Transverse colon (tissue), 4 donors: ENCODE measurements at regions not wholly inside any gene's neighbourhood (a gene's known extent, or its start where the extent isn't known, plus 50 kb on each side); places are given as distances from the start of the nearest gene placed in this dataset.
"Not testable (repeated sequence)": the region's sequence is repeated elsewhere in the genome, so short reads cannot be mapped to it uniquely, and the experiment has no call there.

ENCODE experiments used
- DNase-seq: peaks from one replicate; pipeline ENCODE4 v3.0.0-alpha.2; 2019
- H3K27ac ChIP-seq, 4 donors: fragments of 200-600 bp; sonication (generic); 2 replicates each; pipeline ENCODE4 v1.5.1; 2016 to 2018; ENCODE audit warnings: inconsistent platforms in 4 of 4
- H3K27me3 ChIP-seq: fragments of 200-600 bp; sonication (generic); 2 replicates; pipeline ENCODE4 v1.5.1; 2017; ENCODE audit warnings: inconsistent platforms
- H3K36me3 ChIP-seq, 4 donors: fragments of 200-600 bp; sonication (generic); 2 replicates each; pipeline ENCODE4 v1.5.1; 2017 to 2019; ENCODE audit warnings: inconsistent platforms in 4 of 4
- H3K4me1 ChIP-seq, 4 donors: fragments of 200-600 bp; sonication (generic); 2 replicates each; pipeline ENCODE4 v1.5.1; 2017 to 2020; ENCODE audit warnings: inconsistent platforms in 4 of 4
- H3K4me3 ChIP-seq, 4 donors: fragments of 200-600 bp; sonication (generic); 1 replicate in 1 of 4; 2 replicates in 3 of 4; pipeline versions ENCODE4 v1.5.1 to v1.6.1; 2017 to 2019; ENCODE audit warnings: inconsistent platforms in 4 of 4
- H3K9me3 ChIP-seq, 2 donors: fragments of 200-600 bp; sonication (generic); 2 replicates each; pipeline ENCODE4 v1.5.1; 2017 to 2019; ENCODE audit warnings: inconsistent platforms in 2 of 2
- CTCF ChIP-seq, 5 experiments: fragments of 200-600 bp in 3 of 5; fragments of 450-650 bp in 2 of 5; sonication (generic) in 3 of 5; IDR thresholded peaks; 1 replicate in 2 of 5; 2 replicates in 3 of 5; pipeline ENCODE4 v1.5.1; 2016 to 2017; ENCODE audit warnings: antibody characterized with exemption in 5 of 5, inconsistent platforms in 3 of 5, mild to moderate bottlenecking in 2 of 5, moderate library complexity in 1 of 5
- EP300 ChIP-seq: sonication (generic); formaldehyde crosslinking; IDR thresholded peaks from one replicate; pipeline ENCODE4 v1.6.1; 2017; ENCODE audit warnings: antibody characterized with exemption, low read depth
- POLR2A ChIP-seq: fragments of 450-650 bp; IDR thresholded peaks from one replicate; pipeline ENCODE4 v1.6.1; 2016; ENCODE audit warnings: antibody characterized with exemption, mild to moderate bottlenecking, moderate library complexity
- POLR2AphosphoS5 ChIP-seq, 3 donors: sonication (generic); formaldehyde crosslinking; IDR thresholded peaks; one replicate each; pipeline ENCODE4 v1.6.1; 2016; ENCODE audit warnings: antibody characterized with exemption in 3 of 3
- WGBS, 2 donors: methylation state at CpG; one replicate each; pipeline ENCODE4 v1.1.5; 2018; ENCODE audit warnings: low coverage in 1 of 2; 5-methylcytosine and 5-hydroxymethylcytosine counted together
- in situ Hi-C, 4 donors: fragments of 200-750 bp; cut with MboI; loops; one replicate each; pipeline versions ENCODE4 v1.15.0 to v1.15.1; 2017; ENCODE audit warnings: low sequenced_read_pairs in 3 of 4, low pct_ligation_motif_present in 1 of 4, low pct_unique_long_range_greater_than_20kb in 1 of 4
- intact Hi-C: fragments of 100-400 bp; cut with DNase I; formaldehyde crosslinking; loops from one replicate; pipeline ENCODE4 v1.15.1; 2023; ENCODE audit warnings: low total_unique reads

- DNase-seq: no peak
- TF ChIP-seq EP300: no peak
- no peak for TF ChIP-seq POLR2AphosphoS5 (IDR thresholded peaks at IDR 0.05)
- no peak for TF ChIP-seq CTCF (IDR thresholded peaks at IDR 0.05)
- no peak for TF ChIP-seq POLR2A
- H3K4me1 ChIP-seq: no peaks in the 10 kb centered on the region
- H3K9me3 ChIP-seq: no peaks in the 10 kb centered on the region
- in situ Hi-C loops: no loop called here
- H3K36me3 ChIP-seq: no peaks in the 10 kb centered on the region
- no peak overlapping the region for H3K27ac ChIP-seq
- 82 to 83% methylated on average over 5 to 7 of the region's 7 CpGs for WGBS, 2 donors
- H3K4me3 ChIP-seq: no peak overlapping the region
- intact Hi-C loops: no loop called here
- no peaks in the 10 kb centered on the region for H3K27me3 ChIP-seq
These were observed 232.1 kb downstream of the TM9SF2 start for GRCh38 chr13:99733346-99733745.

GRCh38 chr13:99731747-99732146, 230.5 kb downstream of the TM9SF2 start:
- no peak for DNase-seq
- Histone ChIP-seq H3K9me3 (no peaks in the 10 kb centered on the region), H3K4me3 (no peak overlapping the region), H3K36me3 (no peaks in the 10 kb centered on the region), H3K4me1 (no peaks in the 10 kb centered on the region), H3K27ac (no peak overlapping the region), H3K27me3 (no peaks in the 10 kb centered on the region)
- in situ Hi-C loops (no loop called here), intact Hi-C loops (no loop called here)
- no peak for TF ChIP-seq EP300
- TF ChIP-seq CTCF (IDR thresholded peaks at IDR 0.05): no peak
- no peak for TF ChIP-seq POLR2AphosphoS5 (IDR thresholded peaks at IDR 0.05)
- no peak for TF ChIP-seq POLR2A
- 85 to 90% methylated on average over 4 of the region's 4 CpGs for WGBS, 2 donors

GRCh38 chr13:99730403-99730802, 229.1 kb downstream of the TM9SF2 start:
- no peaks in the 10 kb centered on the region for H3K27me3 ChIP-seq
- H3K27ac ChIP-seq: no peak overlapping the region
- H3K9me3 ChIP-seq: no peaks in the 10 kb centered on the region
- in situ Hi-C loops (no loop called here), intact Hi-C loops (no loop called here)
- no peaks in the 10 kb centered on the region for H3K4me1 ChIP-seq
- no peaks in the 10 kb centered on the region for H3K36me3 ChIP-seq
- no peak overlapping the region for H3K4me3 ChIP-seq
- 94% methylated on average over 11 of the region's 11 CpGs; no CpG with 5 or more reads in 1 of the 2 donors for WGBS, 2 donors
- TF ChIP-seq POLR2AphosphoS5 (IDR thresholded peaks at IDR 0.05): no peak
- TF ChIP-seq CTCF (IDR thresholded peaks at IDR 0.05): no peak
- TF ChIP-seq POLR2A: no peak
- no peak for TF ChIP-seq EP300
- DNase-seq: no peak

GRCh38 chr13:99729745-99730144, 228.5 kb downstream of the TM9SF2 start:
- intact Hi-C loops: no loop called here
- Histone ChIP-seq H3K27me3 (no peaks in the 10 kb centered on the region), H3K9me3 (no peaks in the 10 kb centered on the region), H3K36me3 (no peaks in the 10 kb centered on the region), H3K4me1 (peaks cover 0 to 6% (median under 1%) of the 10 kb centered on the region in 4 donors), H3K4me3 (no peak overlapping the region), H3K27ac (no peak overlapping the region)
- WGBS, 2 donors: 94 to 96% methylated on average over 7 to 15 of the region's 16 CpGs
- in situ Hi-C loops: no loop called here
- TF ChIP-seq CTCF (IDR thresholded peaks at IDR 0.05) (no peak), EP300 (no peak), POLR2AphosphoS5 (IDR thresholded peaks at IDR 0.05) (no peak), POLR2A (no peak)
- DNase-seq: no peak

GRCh38 chr13:99727651-99728050, 226.4 kb downstream of the TM9SF2 start:
- DNase-seq, H3K9me3 ChIP-seq, in situ Hi-C loops, intact Hi-C loops, H3K36me3 ChIP-seq, H3K27ac ChIP-seq, H3K27me3 ChIP-seq, H3K4me3 ChIP-seq: not testable (repeated sequence)
- WGBS, 2 donors: 84% methylated on average over 6 of the region's 6 CpGs; no CpG with 5 or more reads in 1 of the 2 donors
- peaks cover 0 to 16% (median 6%) of the 10 kb centered on the region in 4 donors for H3K4me1 ChIP-seq
